ENCODE measurements at regions not wholly inside any gene's neighbourhood (a gene's known extent, or its start where the extent isn't known, plus 50 kb on each side); places are given as distances from the start of the nearest gene placed in this dataset.

- TF ChIP-seq EZH2phosphoT487 (IDR thresholded peaks at IDR 0.05; ENCODE audit: insufficient read depth, low read depth) (no peak), EZH2 (IDR thresholded peaks at IDR 0.05; ENCODE audit: insufficient read depth, poor library complexity, severe bottlenecking) (no peak)
These were observed 114.8 kb downstream of the TEX36 start for GRCh38 chr10:125568156-125568555.
